ENCODE measurements at regions not wholly inside any gene's neighbourhood (a gene's known extent, or its start where the extent isn't known, plus 50 kb on each side); places are given as distances from the start of the nearest gene placed in this dataset.

DNA sequence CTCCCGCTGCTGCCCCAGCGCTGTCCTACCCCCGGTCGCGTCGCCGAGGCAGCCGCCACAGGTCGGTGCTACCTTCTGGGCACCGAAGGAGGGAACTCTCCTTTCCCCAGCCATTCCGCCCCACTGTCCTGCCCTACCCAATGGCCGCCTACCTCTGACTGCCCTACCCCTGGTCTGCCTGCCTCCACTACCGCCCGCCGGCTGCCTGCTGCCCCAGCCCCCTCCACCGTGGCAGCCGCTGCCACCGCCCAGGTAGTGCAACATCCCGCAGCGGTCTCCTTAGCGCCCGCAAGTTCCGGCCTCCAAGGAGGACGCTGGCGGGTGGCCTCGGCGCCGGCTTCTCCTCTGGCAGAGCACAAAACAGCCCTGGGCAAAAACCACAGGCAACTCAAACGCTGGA, 1303.1 kb downstream of the UQCRFS1 start:
- no peak overlapping the region for H3K4me3 ChIP-seq (replicated peaks; ENCODE audit: low read depth, low read length)

DNA sequence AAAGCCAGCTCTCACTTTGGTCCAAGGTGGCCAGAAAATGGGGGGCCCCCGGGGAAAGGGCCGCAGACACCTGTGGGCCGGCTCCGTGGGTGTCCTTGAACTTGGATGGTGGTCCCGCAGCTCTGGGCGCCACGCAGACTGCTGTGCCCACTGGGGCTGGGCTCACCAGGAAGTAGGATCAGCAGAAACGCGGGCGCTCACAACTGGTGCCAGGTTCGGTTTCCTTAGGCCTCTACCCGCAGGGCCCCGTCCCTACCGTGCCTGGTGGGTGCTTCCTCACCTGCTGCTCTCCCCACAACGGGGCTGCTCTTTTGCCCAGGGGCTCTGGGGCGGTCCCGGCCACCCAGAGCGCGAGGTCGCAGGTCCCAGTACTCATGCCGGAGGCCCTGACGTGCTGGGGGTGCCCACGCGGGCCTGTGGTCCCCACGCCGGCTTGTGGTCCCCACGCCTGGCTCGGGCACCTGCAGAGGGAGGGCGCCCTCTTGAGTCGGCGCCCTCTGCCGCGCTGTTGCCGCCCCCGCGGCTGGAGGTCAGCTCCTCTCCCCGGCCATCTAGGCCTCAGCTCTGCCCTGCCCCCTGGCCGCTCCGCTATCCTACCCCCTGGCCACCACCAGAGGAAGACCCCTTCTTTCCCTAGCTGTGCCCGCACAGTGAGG, 1303.6 kb downstream of the UQCRFS1 start:
- H3K4me3 ChIP-seq (replicated peaks; ENCODE audit: low read depth, low read length) = no peak overlapping the region
- TF ChIP-seq, protein P1, sequence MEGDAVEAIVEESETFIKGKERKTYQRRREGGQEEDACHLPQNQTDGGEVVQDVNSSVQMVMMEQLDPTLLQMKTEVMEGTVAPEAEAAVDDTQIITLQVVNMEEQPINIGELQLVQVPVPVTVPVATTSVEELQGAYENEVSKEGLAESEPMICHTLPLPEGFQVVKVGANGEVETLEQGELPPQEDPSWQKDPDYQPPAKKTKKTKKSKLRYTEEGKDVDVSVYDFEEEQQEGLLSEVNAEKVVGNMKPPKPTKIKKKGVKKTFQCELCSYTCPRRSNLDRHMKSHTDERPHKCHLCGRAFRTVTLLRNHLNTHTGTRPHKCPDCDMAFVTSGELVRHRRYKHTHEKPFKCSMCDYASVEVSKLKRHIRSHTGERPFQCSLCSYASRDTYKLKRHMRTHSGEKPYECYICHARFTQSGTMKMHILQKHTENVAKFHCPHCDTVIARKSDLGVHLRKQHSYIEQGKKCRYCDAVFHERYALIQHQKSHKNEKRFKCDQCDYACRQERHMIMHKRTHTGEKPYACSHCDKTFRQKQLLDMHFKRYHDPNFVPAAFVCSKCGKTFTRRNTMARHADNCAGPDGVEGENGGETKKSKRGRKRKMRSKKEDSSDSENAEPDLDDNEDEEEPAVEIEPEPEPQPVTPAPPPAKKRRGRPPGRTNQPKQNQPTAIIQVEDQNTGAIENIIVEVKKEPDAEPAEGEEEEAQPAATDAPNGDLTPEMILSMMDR (IDR thresholded peaks at IDR 0.05; ENCODE audit: low read depth, low read length, missing control alignments) = no peak
- no peak for DNase-seq (ENCODE audit: extremely low read depth, low read depth)

More for the DNA sequence above, 1303.1 kb downstream of the UQCRFS1 start:
- TF ChIP-seq, protein P1 (IDR thresholded peaks at IDR 0.05; ENCODE audit: low read depth, low read length, missing control alignments) = no peak
- DNase-seq (ENCODE audit: extremely low read depth, low read depth) = no peak

DNA sequence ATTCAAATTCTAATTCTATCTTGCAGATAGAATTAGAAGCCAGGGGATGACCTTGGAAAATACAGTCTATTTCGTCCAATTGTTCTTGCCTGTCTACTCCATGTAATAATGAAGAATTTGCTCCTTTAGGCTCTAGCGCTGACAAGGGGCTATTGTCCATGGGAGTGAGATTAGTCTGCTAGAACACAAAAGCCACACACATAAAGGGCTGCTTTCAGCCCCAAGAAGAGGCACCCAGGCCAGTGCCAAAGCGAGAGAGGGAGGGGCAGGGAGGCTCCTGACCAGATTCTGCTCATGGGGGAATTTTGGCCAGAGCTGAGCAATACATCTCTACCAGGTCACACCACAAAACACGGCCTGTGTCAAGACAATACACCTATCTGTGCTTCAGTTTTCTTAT, 1306.9 kb downstream of the UQCRFS1 start:
- H3K4me3 ChIP-seq (replicated peaks; ENCODE audit: low read depth, low read length) = no peak overlapping the region
- no peak for DNase-seq (ENCODE audit: extremely low read depth, low read depth)
- TF ChIP-seq, protein P1 (IDR thresholded peaks at IDR 0.05; ENCODE audit: low read depth, low read length, missing control alignments) = no peak

DNA sequence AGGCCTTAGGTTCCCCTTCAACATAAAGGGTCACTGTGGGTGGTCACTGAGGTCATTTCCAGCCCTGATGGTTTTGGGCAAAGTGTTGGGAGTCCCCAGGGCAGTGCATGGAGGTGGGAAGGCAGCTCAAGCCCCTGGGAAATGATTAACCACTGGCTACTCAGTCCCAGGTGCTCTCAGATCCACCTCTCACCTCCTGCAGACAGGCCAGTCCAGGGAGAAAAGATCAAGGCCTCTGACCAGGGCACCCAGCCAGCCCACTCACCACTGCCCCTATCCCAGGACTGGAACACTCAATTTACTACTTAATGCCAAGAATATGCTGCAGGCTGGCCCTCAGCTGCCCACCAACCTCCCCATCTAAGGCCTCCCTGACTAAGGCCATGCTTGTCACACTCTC, 1307.9 kb downstream of the UQCRFS1 start:
- DNase-seq (ENCODE audit: extremely low read depth, low read depth) = no peak
- TF ChIP-seq, protein P1 (IDR thresholded peaks at IDR 0.05; ENCODE audit: low read depth, low read length, missing control alignments) = no peak
- no peak overlapping the region for H3K4me3 ChIP-seq (replicated peaks; ENCODE audit: low read depth, low read length)

DNA sequence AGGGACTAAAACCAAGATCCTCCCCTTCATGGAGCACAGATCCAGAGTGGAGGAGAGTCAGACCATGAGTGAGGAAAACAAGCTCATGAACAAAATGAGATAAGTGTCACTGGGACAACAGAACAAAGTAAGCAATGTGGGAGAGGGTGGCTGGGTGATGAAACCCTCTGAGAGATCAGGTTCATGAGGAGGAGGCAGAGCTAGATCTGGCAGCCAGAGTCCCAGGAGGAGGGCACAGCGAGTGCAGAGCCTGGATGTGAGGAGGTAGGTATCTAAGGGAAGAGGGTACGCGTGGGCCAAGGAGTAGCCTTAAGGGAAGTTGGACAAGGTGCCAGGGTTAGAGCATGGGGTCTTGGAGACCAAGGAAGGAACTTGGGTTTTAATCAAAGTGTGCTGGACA, 1311.9 kb downstream of the UQCRFS1 start:
- no peak for DNase-seq (ENCODE audit: extremely low read depth, low read depth)
- H3K4me3 ChIP-seq (replicated peaks; ENCODE audit: low read depth, low read length) = no peak overlapping the region
- TF ChIP-seq, protein P1 (IDR thresholded peaks at IDR 0.05; ENCODE audit: low read depth, low read length, missing control alignments) = no peak

DNA sequence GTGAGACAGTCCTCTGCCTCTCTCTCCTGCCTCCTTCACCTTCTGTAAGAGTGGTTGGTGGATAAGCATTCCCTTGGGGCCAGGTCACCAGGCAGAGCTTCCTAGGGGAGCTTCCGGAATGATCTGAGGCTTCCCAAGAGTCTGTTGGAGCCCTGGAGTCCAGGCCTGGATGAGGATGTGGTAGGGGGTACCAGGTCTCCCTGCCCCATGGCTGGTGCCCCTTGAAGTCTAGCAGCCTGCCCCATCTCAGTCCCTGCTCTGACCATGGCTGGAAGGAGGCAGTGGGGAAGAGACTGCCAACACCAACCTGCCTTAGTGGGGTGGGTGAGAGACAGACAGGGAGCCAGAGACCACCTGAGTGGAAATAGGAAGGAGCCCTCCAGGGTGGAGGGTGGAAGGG, 1316.9 kb downstream of the UQCRFS1 start:
- TF ChIP-seq, protein P1 (IDR thresholded peaks at IDR 0.05; ENCODE audit: low read depth, low read length, missing control alignments) = no peak

More for the DNA sequence above, 1316.9 kb downstream of the UQCRFS1 start:
- no peak overlapping the region for H3K4me3 ChIP-seq (replicated peaks; ENCODE audit: low read depth, low read length)
- no peak for DNase-seq (ENCODE audit: extremely low read depth, low read depth)
